ENCODE measurements at regions not wholly inside any gene's neighbourhood (a gene's known extent, or its start where the extent isn't known, plus 50 kb on each side); places are given as distances from the start of the nearest gene placed in this dataset.

DNA sequence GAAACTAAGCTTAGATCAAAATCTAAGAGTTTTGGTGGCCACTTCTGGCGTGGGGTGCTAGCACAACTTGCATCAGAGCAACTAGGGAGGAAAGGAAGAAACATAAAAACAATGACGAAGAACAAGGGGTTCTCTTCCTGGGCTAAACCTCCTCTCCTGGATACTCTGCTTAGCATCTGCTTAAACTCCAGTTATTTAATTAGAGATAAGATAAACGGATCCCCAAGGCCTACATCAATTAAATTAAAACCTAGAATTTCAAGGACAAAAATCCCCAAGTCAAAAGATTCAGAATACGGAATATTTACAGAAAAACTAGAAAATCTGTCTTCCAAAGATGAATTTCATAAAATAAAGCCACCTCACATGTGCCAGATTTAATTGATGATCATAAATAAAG, 281.9 kb downstream of the SHOX2 start:
- in situ Hi-C loops (cut with HindIII; ENCODE audit: low pct_ligation_motif_present, low sequenced_read_pairs), result no loop called here
- no peaks in the 10 kb centered on the region for H3K36me3 ChIP-seq (replicated peaks)
- no peak overlapping the region for H3K4me3 ChIP-seq (ENCODE audit: low read depth, low read length)
- DNase-seq, result no peak
- no peaks in the 10 kb centered on the region for H3K27me3 ChIP-seq (replicated peaks)
- TF ChIP-seq, protein P1, sequence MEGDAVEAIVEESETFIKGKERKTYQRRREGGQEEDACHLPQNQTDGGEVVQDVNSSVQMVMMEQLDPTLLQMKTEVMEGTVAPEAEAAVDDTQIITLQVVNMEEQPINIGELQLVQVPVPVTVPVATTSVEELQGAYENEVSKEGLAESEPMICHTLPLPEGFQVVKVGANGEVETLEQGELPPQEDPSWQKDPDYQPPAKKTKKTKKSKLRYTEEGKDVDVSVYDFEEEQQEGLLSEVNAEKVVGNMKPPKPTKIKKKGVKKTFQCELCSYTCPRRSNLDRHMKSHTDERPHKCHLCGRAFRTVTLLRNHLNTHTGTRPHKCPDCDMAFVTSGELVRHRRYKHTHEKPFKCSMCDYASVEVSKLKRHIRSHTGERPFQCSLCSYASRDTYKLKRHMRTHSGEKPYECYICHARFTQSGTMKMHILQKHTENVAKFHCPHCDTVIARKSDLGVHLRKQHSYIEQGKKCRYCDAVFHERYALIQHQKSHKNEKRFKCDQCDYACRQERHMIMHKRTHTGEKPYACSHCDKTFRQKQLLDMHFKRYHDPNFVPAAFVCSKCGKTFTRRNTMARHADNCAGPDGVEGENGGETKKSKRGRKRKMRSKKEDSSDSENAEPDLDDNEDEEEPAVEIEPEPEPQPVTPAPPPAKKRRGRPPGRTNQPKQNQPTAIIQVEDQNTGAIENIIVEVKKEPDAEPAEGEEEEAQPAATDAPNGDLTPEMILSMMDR (IDR thresholded peaks at IDR 0.05; ENCODE audit: low read depth, low read length, missing control alignments), result no peak
- no peak overlapping the region for H3K27ac ChIP-seq

DNA sequence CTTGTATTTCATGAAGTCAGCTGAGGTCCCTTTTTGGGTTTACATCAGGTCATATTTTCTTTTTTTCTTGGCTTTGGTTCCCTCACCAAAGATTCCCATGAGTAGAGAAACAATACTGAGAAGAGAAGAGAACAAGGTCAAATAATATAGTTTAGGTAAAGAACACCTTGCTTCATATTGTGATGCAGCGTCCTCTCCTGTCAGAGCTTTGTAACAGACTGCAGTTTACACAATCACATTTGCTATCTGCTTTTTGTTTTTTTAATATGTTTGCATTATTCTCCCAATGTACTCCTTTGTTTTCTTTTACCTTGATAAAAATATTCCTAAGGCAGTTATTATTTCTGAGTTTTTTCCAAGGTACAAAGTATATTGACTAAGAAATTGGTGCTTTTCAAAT, 283.2 kb downstream of the SHOX2 start:
- TF ChIP-seq, protein P1 (IDR thresholded peaks at IDR 0.05; ENCODE audit: low read depth, low read length, missing control alignments), result no peak
- no peak for DNase-seq
- H3K27ac ChIP-seq, result no peak overlapping the region
- H3K27me3 ChIP-seq (replicated peaks), result no peaks in the 10 kb centered on the region
- no peaks in the 10 kb centered on the region for H3K36me3 ChIP-seq (replicated peaks)
- in situ Hi-C loops (cut with HindIII; ENCODE audit: low pct_ligation_motif_present, low sequenced_read_pairs), result no loop called here
- no peak overlapping the region for H3K4me3 ChIP-seq (ENCODE audit: low read depth, low read length)

DNA sequence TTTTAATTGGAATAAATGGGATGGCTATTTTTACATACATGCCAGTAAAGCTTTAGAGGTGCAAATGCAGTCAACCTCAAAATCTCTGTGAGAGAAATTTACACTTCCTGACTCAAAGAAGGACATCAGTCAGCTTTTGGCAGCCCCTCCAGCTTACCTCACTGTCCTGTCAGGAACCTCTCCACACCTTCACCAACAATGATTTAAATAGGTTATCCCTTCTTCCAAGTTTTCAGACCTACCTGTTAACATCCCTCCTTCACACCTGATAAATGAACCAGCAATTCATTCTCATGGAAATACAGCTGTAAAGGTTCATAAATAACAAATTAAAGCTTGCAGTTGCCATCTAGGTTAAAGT, 286.1 kb downstream of the SHOX2 start:
- H3K36me3 ChIP-seq (replicated peaks), result no peaks in the 10 kb centered on the region
- TF ChIP-seq, protein P1 (IDR thresholded peaks at IDR 0.05; ENCODE audit: low read depth, low read length, missing control alignments), result no peak
- in situ Hi-C loops (cut with HindIII; ENCODE audit: low pct_ligation_motif_present, low sequenced_read_pairs), result no loop called here
- no peak overlapping the region for H3K4me3 ChIP-seq (ENCODE audit: low read depth, low read length)
- no peak overlapping the region for H3K27ac ChIP-seq
- DNase-seq, result no peak
- H3K27me3 ChIP-seq (replicated peaks), result no peaks in the 10 kb centered on the region

DNA sequence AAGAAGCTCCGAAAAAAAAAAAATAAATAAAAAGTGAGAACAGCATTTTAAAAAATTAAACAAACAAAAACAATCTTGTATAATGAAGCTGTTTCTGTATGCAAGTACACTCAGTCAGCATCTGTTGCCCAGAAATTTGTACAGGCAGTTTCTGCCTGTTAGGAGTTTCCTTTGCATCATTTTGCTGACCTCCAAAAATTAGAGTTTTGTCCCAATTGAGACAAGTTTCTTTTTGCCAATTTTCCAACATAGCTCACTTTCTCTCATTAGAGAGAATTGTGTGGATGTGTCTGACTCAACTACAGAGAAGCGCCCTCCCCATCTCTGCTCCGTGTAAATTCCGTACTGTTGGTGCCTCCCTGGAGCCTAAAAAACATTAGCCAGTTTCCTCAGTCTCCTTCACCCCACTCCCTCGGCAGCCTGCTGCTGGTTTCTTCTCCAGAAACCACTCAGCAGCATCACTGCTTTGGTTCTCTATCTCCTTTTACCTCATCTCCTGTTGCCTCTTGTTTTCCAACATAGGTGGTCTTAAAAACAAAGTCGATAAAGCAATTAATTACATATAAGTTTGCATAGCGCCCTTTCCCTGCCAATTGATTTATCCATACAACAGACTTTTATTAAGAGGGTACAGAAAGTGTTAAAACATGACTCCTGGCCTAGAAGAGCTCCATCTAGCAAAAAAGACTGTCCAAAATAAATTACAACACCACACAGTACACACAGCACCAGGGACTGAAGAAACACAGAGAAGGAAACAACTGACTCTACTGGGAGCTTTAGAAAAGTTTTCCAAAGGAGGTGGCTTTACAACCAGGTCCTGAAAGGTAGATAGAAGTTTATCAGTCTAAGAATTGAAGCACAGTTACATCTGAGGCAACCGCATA, 286.7 kb downstream of the SHOX2 start:
- no peaks in the 10 kb centered on the region for H3K27me3 ChIP-seq (replicated peaks)
- no peak overlapping the region for H3K27ac ChIP-seq
- TF ChIP-seq, protein P1 (IDR thresholded peaks at IDR 0.05; ENCODE audit: low read depth, low read length, missing control alignments), result no peak
- in situ Hi-C loops (cut with HindIII; ENCODE audit: low pct_ligation_motif_present, low sequenced_read_pairs), result no loop called here
- H3K36me3 ChIP-seq (replicated peaks), result no peaks in the 10 kb centered on the region
- no peak for DNase-seq
- H3K4me3 ChIP-seq (ENCODE audit: low read depth, low read length), result no peak overlapping the region

DNA sequence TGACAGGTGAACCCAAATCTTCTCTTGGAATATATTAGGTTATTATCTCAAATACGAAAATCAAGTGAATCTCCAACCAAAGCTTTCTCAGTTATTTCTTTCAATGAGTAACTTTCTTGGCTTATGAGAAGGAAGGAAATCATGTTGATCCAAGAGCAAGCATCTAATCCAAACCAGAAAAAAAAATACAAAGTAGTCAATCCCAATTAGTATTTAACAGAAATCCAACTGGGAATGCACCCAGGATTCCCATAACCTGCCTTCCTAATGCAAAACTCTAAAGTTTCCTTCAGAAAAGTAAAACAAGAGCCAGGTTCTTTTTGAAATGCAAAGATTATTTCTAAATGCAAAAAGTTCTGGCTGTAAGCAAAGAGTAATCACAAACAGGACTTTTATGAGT, 289.3 kb downstream of the SHOX2 start:
- TF ChIP-seq, protein P1 (IDR thresholded peaks at IDR 0.05; ENCODE audit: low read depth, low read length, missing control alignments), result no peak
- no peak for DNase-seq

DNA sequence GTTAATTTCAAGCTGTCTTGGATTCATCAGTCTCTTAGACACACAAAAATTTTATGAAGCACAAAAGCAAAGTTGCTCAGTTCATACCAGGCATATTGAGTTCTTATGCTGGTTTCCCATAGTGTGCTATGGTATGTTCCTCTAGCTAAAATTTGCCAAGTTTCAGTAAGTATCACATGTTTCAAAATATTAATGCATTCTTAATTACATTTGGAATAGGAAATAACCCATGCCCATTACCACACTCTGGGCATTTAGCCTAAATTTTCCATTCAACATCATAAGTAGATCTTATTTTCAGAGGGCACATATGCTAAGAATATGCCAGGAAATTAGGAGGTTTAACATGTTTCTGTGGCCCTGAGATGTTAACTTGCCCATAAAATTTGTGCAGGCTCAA, 289.9 kb downstream of the SHOX2 start:
- DNase-seq, result no peak
- H3K27ac ChIP-seq, result no peak overlapping the region
- no peaks in the 10 kb centered on the region for H3K27me3 ChIP-seq (replicated peaks)
- TF ChIP-seq, protein P1 (IDR thresholded peaks at IDR 0.05; ENCODE audit: low read depth, low read length, missing control alignments), result no peak
- in situ Hi-C loops (cut with HindIII; ENCODE audit: low pct_ligation_motif_present, low sequenced_read_pairs), result no loop called here
- no peaks in the 10 kb centered on the region for H3K36me3 ChIP-seq (replicated peaks)
- H3K4me3 ChIP-seq (ENCODE audit: low read depth, low read length), result no peak overlapping the region

More for the DNA sequence above, 289.3 kb downstream of the SHOX2 start:
- Histone ChIP-seq H3K4me3 (ENCODE audit: low read depth, low read length) (no peak overlapping the region), H3K27me3 (replicated peaks) (no peaks in the 10 kb centered on the region), H3K36me3 (replicated peaks) (no peaks in the 10 kb centered on the region), H3K27ac (no peak overlapping the region)
- in situ Hi-C loops (cut with HindIII; ENCODE audit: low pct_ligation_motif_present, low sequenced_read_pairs), result no loop called here
